Activated effector memory CD4-positive, alpha-beta T cell treated with anti-CD3 and anti-CD28 coated beads, Interleukin-2, amount 50 U/mL, for 16 hours (primary cell): ENCODE measurements at regions not wholly inside any gene's neighbourhood (a gene's known extent, or its start where the extent isn't known, plus 50 kb on each side); places are given as distances from the start of the nearest gene placed in this dataset.
"Not testable (repeated sequence)": the region's sequence is repeated elsewhere in the genome, so short reads cannot be mapped to it uniquely, and the experiment has no call there.

Experiments used
- DNase-seq: peaks from one replicate; pipeline ENCODE4 v3.0.0-alpha.2; 2020

DNA sequence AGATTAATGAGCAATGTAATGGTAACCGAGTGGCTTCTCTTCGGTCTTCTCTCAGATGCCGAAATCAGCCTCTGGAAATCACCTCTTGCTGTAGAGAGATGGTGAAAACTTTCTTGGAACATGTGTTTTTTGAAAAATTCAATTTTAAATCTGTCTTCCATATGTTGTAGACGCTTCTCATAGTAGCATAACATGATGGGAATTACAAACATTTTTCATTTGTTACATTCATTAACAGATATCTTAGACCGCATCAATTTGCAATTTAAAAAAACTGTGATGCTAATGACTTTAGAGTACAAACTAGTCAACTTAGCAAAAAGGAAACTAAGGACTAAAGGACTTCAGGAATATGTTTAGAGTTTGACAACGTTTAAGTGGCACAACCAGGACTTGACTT, 275.2 kb downstream of the ASXL3 start:
- DNase-seq: no peak

DNA sequence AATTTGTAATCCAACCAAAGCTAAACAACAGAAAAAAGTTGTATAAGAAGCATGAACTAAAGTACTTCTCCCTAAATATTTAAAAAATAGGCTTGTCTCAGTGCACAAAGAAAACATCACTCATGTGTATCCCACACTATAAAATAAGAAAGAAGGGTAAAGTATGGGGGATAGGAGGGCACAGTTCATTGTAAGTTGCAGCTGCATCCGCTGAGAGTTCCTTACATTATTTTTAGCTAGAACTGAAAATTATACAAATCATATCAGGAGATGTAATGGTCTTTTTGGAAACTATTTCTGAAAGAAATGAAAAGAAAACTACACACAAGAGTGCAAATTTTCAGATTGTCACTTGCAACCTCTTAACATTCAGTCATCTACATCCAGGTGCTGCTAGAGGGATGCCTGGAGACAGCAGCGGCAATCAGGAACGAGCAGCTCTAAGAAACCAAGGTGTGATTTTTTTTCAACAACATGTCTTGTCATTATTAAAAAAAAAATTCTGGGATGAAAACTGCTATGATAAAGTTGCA, 273.6 kb downstream of the ASXL3 start:
- no peak for DNase-seq

DNA sequence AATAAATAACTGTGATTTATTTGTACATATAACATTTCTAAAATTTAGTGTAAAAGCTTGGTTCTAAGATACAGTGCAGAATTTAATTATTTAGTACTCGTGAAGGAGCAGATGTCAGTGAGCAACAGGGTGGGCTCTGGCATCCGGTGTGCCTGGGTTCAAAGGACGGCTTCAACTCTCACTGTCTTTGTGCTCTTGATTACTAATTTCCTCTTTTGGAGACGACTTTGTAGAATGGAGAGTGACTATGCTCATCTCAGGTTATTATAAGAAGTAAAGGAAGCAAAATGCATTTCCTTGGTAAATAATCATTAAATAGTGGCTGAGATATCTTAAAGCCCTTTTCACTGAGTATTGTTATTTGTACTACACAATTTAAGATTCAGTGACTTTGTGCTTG, 271.7 kb downstream of the ASXL3 start:
- no peak for DNase-seq

DNA sequence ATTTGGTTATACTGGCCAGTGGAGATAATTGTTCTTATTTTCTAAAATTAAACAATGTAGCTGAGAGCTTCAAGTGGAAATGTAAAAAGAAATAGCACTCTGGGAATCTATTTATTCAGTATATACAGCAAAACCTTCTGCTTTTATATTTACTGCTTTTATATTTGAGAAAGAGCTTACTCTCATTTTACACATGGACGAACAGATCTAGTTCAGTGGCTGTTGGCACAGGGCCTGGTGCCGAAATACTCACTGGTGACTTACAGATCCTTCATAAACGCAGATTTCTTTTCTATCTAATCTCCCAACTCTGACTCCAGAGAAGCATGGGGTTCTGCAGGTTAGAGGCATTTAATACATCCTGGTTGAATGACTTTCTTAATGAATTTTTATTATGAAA, 266.2 kb downstream of the ASXL3 start:
- no peak for DNase-seq

DNA sequence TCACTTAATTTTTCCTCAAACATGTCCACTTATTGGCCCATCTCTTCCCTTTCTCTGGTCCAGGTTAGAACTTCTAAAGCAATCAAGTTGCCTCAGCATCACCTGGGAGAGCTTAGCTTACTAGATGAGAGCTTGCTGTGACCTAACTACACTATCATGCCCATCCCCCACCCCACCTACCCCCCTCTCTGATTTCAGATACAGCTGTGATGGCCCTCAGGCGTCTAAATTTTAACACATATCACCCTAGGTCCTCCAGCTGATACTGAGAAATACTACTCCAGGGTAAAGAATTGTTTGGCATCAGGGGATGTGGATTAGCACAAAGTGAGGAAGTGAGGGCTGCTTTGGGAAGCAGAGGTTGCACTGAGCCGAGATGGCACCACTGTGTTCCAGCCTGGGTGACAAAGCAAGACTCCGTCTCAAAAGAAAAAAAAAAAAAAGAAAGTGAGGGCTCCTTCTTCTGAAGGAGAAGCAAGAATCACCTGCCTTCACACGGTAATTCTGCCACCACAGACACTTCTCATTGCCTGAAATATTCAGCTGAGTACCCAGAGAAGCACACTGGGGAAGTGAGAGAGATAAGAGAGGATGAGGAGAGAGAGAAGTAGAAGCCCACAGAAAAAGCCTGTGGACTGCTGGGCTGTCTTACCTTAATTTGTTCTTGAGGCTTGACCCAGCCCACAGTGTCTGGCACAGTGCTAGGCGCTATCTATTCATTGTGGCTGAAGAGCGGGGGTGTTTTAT, 263.4 kb downstream of the ASXL3 start:
- no peak for DNase-seq

DNA sequence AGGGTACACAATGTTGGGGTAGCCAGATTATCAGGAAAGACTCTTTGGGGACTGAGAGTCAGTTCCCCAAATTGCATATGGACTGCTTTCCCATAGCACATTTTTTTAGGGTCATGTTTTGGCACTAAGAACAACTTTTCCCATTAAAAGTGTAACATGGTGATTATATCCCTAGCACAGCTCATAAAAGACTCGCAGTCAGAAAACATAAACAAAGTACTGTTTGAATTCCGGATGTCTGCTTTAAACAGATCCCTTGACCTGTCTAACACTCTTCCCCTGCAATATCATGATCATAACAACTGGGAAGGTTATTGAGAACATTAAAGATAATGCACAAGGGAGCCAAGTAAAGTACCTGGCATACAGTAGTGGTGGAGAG, 262.2 kb downstream of the ASXL3 start:
- no peak for DNase-seq

DNA sequence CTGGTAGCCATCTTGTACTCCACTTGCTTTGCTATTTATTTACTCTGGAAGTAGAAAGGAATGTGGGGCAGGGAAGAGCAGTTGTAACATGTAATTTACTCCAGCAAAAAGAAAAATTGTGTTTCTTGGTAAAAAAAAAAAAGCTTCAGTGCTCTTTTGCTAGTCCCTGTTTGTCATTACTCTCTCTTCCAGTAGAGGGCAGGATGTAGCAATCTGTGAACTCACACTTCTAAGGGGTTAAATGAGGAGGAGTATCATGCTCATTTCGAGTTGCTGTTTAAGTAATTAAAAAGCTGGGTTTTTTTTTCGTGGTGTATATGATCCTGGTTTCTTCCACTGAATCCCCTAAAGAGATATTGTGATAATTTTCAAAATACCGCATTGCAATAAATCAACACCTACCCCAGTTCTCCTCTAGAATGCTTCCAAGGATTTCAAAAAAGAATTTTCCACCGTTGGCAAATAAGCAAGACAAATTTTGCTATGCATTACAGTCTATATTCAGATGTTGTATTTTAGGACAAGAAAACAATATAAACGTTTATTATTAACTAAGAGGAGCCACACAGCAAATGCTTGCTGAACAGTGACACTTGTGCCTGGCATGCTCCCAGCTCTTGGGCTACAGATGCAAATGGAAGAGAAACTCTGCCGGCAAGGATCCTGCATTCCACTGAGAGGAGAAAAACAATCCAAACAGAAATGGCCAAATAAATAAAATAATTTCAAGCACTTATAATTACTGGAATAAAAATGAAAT, 261.6 kb downstream of the ASXL3 start:
- no peak for DNase-seq

DNA sequence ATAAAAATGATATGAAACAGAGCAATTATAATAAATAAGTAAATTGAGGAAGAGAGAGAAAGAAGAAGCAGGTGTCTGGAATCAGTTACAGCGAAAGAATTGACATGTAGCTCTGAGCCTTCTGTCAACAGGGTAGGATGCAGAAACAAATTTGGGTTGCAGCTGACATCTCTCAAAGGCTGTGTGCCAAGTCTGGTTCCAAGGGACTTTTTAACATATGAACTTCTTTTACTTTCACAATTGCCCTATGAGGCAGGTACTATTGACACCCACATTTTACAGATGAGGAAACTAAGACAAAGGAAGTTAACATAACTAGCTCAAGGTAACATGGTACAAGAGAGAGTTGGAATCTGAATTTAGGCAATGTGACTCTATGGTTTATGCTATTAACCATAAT, 260.0 kb downstream of the ASXL3 start:
- DNase-seq: no peak

DNA sequence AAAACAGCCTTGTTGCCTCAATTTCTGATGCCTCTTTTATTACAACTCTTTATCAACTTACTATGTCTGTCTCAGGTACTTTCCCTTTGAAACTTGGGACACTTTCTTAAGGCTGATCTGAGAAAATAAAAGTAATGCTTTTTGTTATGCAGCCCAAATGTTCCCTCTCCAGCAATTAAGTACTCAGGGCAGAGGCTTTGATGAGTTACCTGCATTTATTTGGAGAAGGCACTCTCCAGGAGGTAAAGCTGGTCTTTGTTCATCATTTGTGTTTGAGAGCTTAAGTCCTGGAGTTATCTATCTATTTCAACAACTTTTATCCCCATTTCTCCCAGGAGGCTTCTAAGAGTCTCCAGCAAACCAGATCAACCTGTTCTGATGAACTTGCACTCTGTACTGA, 259.2 kb downstream of the ASXL3 start:
- no peak for DNase-seq

DNA sequence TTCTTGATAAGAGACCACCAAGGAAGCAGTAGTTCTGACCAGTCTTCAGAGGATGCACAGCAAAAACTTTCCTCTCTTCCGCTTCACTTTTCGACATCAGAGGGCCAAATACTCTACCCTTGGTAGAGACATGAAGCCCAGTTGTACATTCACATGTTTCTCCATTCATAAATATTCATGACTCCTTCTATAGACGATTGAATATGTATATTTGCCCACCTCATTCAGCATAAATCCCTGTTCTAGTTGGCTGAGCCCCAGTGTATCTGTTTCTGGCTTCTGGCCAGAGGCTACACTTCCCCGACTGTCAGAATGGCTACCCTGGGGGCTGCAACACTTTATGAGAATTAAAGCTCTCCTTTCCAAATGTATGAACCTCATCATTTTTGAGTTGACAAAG, 258.5 kb downstream of the ASXL3 start:
- no peak for DNase-seq

DNA sequence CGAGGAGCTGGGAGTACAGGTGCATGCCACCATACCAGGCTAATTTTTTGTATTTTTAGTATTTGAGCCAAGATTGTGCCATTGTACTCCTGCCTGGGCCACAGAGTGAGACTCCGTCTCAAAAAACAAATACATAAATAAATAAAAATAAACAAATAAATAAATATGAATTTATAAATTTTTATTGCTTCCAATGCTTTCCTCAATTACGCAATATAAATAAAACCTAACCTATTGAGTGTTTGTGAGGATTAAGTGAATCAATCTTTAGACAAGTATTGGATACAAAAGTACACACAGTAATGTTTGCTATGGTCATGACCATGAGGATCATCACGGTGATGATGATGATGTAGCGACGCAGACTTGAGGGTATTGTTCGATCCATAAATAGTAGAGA, 257.4 kb downstream of the ASXL3 start:
- DNase-seq: no peak

DNA sequence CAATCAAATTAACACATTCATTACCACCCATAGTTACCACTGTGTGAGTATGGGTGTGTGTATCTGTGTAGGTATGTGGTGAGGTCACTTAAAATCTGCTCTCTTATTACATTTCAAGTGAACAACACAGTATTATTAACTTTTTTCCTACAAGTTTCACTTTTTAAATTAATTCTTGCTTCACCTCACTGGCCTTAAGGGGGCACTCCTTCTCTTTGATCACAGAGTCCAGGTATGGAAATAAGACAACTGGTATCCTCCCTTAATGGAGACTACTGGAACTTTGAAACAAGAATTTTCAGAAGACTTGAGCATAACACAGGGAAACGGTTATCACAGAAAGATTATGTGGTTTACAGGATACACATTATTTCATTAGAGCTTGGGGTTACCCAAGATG, 255.8 kb downstream of the ASXL3 start:
- no peak for DNase-seq

DNA sequence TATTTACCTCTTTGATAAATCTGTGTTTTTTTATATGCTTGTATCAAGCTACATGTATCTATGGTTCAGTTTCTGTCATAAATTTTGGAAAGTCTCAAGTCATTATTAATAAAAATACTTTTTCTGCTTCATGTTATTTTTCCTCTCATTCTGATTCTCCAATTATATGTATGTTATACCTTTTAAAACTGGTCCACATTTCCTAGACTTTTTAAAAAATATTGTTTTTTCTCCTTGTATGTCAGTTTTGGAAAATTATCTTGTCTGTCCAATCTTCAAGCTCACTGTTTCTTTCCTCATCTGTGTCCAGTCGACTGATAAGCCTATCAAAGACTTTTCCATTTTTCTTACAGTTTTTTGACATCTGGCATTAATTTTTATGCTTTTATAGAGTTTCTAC, 253.4 kb downstream of the ASXL3 start:
- no peak for DNase-seq

DNA sequence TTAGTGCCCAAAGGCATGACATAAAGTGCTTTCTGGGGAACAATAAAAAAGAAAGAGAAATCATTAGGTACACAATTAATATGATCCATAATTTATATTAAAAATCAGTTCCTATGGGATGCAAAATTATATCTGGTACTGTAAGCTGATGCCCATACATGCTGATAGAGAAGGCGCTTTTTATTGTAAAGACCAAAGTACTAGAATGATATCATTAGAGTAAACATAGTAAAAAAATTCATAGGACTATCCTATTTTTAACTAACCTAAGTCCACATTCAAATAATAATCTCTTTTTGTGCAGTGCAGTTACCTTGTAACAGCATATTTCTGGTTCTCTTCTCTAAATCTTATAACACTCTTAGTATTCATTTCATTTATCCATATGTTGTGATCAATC, 252.2 kb downstream of the ASXL3 start:
- DNase-seq: no peak

DNA sequence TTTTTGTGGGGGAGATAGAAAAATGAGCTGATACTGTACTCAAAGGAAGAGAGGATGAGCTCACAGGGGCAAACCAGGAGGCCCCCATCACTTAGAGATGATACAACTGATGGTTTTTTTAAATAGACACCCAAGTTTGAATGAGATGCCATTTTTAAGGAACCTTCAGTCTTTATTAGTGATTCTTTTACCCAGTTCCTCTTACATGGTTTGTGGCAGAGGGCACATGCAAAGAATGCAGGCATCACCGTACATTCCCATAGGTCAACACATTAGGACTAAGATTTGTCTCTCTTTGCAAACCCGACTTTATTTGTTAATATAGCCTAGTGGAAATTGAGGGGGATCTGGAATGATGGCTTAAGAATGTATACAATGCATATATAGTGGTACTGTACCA, 250.9 kb downstream of the ASXL3 start:
- DNase-seq: no peak

DNA sequence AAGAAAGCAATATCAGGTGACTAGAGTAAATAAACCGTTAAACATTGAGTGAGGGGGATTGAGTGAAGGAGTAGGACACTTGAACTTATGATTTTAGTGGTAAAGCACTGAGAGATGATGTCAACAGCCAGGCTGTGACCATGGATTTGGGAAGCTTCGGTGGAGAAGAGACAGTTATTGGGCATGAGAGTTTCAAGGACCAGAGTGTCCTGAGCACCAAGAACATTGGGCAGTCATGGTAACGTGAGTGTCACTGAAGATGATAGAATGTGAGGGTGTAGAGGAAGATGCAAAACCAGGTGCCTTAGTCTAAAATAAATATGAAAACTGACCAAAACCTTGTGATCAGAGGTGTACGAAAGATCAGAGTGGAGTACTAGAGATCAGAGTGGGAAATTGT, 248.1 kb downstream of the ASXL3 start:
- DNase-seq: no peak

DNA sequence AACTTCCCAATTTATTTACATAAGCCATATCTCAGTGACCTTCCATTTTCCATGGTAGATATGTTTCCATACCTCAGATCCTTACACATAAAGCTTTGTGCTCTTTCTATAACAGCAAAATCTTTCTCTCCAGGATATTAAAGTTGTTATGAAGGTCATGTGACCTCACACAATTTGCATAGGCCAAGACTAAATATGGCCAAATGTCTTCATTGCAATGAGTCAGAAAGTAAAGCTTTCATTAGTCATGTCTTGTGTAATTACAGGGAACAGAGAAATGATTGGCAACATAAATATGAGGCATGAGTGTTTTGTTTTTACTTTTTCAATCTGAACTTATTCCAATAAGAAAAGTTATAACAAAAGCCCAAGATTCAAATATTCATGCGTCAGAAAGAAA, 243.5 kb downstream of the ASXL3 start:
- no peak for DNase-seq

DNA sequence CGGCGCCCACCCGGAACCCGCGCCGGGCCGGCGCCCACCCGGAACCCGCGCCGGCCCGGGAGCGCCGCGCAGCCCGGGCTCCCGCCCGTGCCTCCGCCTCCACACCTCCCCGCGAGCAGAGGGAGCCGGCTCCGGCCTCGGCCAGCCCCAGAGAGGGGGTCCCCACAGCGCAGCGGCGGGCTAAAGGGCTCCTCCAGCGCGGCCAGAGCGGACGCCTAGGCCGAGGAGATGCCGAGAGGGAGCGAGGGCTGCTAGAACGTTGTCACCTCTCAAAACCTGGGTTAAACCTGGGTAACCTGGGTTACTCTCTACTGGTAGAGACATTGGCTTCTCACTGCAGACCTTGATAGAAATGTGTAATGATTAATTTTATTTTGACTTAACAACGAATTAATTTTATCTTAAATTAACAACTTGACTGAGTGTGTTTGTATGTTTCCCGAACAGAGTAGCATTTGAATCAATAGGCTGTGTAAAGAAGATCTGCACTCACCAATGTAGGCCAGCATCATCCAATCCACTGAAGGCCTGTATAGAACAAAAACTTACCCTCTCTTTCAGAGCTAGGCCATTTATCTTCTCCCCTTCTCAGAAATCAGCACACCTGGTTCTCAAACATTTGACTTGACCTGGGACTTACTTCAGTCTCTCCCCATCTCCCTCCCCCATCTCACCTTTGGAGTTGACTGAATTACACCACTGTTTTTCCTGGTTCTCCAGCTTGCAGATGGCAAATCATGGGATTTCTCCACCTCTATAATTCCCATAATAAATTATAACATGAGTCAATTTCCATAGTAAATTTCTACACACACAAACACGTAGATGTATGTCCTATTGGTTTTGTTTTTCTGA, 242.7 kb downstream of the ASXL3 start:
- no peak for DNase-seq

DNA sequence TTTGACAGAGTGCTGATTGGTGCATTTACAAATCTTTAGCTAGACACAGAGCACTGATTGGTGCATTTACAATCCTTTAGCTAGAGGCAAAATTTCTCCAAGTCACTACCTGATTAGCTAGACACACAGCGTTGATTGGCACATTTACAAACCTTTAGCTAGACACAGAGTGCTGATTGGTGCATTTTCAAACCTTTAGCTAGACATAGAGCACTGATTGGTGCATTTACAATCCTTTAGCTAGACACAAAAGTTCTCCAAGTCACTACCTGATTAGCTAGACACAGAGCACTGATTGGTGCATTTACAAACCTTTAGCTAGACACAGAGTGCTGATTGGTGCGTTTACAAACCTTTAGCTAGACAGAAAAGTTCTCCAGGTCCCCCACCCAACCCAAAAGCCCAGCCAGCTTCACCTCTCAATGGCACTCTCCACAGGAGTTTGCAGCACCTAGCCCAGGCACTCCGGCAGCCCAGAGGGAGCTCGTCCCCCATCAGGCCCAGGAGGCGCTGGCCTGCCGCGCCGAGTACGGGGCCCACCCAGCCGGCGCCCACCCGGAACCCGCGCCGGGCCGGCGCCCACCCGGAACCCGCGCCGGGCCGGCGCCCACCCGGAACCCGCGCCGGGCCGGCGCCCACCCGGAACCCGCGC, 241.8 kb downstream of the ASXL3 start:
- DNase-seq: not testable (repeated sequence)

DNA sequence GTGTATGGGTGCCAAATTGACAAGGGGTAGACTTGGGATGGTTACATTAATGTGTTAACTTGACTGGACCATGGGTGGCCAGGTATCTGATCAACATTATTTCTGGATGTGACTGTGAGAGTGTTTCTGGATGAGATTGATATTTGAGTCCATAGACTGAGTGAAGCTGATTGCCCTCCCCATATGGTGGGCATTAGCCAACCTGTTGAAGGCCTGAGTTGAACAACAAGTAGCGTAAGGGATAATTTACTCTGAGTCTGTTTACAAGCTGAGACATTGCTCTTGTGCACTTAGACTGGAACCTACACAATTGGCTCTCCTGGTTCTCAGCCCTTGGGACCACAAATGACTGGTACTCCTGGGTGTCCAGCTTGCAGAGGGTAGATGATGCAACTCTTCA, 240.1 kb downstream of the ASXL3 start:
- DNase-seq: no peak

DNA sequence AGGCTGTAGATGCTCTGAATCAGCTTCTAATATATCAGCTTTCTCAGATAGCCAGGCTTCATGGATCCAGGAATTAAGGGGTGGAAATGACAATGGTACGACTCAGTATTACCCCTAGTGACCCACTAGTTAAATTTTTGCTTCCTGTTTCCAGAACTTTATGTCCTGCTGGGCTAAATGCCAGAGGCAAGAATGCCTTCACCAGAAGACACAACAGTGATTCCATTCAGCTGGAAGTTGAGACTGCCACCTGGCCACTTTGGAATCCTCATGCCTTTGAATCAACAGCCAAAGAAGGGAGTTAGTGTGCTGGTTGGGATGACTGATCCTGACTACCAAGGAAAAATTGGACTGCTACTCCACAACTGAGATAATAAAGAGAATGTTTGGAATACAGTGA, 239.1 kb downstream of the ASXL3 start:
- no peak for DNase-seq

DNA sequence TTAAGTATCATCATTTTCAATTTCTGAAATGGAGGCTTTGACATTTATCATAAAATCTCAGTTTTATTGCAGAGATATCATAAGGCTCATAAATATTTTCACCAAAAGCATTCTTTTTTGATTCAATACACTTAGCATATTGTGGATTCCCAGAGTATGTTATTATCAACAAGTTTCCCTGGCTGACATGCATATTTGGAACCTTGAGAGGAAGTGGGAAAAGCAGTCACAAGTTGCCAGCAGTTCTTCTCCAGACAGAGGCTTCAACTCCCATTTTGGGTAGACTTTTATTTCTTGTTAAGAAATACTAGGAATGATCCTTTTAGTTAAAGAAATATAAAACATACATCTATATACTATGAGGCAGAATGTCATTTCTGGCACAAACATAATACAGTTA, 236.5 kb downstream of the ASXL3 start:
- no peak for DNase-seq

DNA sequence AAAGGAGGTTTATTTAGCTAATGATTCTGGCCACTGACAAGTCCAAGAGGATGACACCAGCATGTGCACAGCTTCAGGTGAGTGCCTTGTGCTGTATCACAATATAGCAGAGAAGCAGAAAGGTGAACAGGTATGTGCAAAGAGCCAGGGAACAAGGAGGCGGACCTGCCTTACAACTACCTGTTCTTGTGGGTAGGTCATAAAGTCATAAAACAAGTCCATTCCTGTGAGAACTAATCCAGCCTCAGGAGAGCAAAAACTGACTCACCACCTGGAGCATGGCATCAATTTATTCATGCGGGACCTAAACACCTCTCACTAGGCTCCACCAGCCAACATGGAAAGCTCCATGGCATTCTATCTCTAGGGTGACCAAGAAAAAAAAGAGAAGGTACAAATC, 234.2 kb downstream of the ASXL3 start:
- DNase-seq: no peak
